K562 (cell line): ENCODE measurements at regions not wholly inside any gene's neighbourhood (a gene's known extent, or its start where the extent isn't known, plus 50 kb on each side); places are given as distances from the start of the nearest gene placed in this dataset.

ENCODE experiments used
- ATAC-seq: fragments of 200-7000 bp; cut with Tn5 transposase; 3 replicates; pipeline ENCODE4 v1.9.1; 2020; ENCODE audit warnings: moderate library complexity
- BruUV-seq: library from RNA; stranded (reverse); fragments of 400-500 nt; replicated peaks from 2 replicates; lab custom pipeline; 2021; lab: Mats Ljungman, UMichigan
- CTCF ChIA-PET: fragments of 300-600 bp; formaldehyde crosslinking; extraction: SDS; loops from one replicate; lab custom pipeline; 2021; ENCODE audit warnings: low intra/inter-chr PET ratio; lab: Yijun Ruan, JAX
- POLR2A ChIA-PET: fragments of 300-600, 350-650 bp; sonication (Branson Sonifier 250); formaldehyde crosslinking; extraction: SDS; loops from one replicate; lab custom pipeline; 2021; ENCODE audit warnings: antibody characterized with exemption, inconsistent platforms; lab: Yijun Ruan, JAX
- DNase-seq, 4 experiments: peaks; one replicate each; pipeline versions ENCODE4 v3.0.0 to v3.0.0-alpha.2; 2011 to 2018; ENCODE audit warnings: low spot score in 3 of 4, mixed read lengths in 3 of 4; ENCODE audit errors: extremely low read depth in 1 of 4
- FAIRE-seq: peaks from 2 replicates; lab custom pipeline; 2011; peaks lifted over from hg19 to GRCh38; lab: Jason Lieb, UNC
- H2AFZ ChIP-seq: 2 replicates; pipeline ENCODE4 v1.6.0; 2011; ENCODE audit warnings: low read depth, low read length, control low read depth, inconsistent platforms
- H3K27ac ChIP-seq: fragments of 200-600 bp; 3 replicates; pipeline ENCODE4 v1.8.0; 2011; ENCODE audit warnings: low read depth, mild to moderate bottlenecking, control low read depth, inconsistent platforms, low read length, moderate library complexity, mixed read lengths; ENCODE audit errors: extremely low read depth
- H3K27me3 ChIP-seq, 2 experiments: fragments of 300-600 bp in 1 of 2; 2 replicates in 1 of 2; 3 replicates in 1 of 2; pipeline versions ENCODE4 v1.6.0 to v1.8.0; 2011; ENCODE audit warnings: inconsistent platforms in 2 of 2, low read length in 2 of 2, mild to moderate bottlenecking in 1 of 2, mixed read lengths in 1 of 2, moderate library complexity in 1 of 2; ENCODE audit not compliant: control insufficient read depth in 2 of 2, insufficient read depth in 2 of 2
- H3K36me3 ChIP-seq: fragments of 300-600 bp; 3 replicates; pipeline ENCODE4 v1.8.0; 2011; ENCODE audit warnings: mild to moderate bottlenecking, low read length, inconsistent platforms; ENCODE audit not compliant: control insufficient read depth, insufficient read depth
- H3K4me1 ChIP-seq, 2 experiments: fragments of 200-600 bp in 1 of 2; replicated peaks in 1 of 2; 2 replicates in 1 of 2; 3 replicates in 1 of 2; pipeline versions ENCODE4 v1.5.1 to v1.8.0; 2011; ENCODE audit warnings: inconsistent platforms in 2 of 2, low read length in 2 of 2, mild to moderate bottlenecking in 1 of 2, mixed read lengths in 1 of 2, moderate library complexity in 1 of 2; ENCODE audit not compliant: control insufficient read depth in 2 of 2, insufficient read depth in 2 of 2
- H3K4me2 ChIP-seq: 2 replicates; pipeline ENCODE4 v1.6.1; 2011; ENCODE audit warnings: low read length, control low read depth, inconsistent platforms, mixed read lengths; ENCODE audit not compliant: insufficient read depth
- H3K4me3 ChIP-seq: fragments of 200-600 bp; sonication (generic), shearing (Covaris generic); 2 replicates; pipeline ENCODE4 v1.5.1; 2016; ENCODE audit warnings: control low read depth, inconsistent platforms
- H3K79me2 ChIP-seq: fragments of 200-600 bp; 3 replicates; pipeline ENCODE4 v1.8.0; 2011; ENCODE audit warnings: low read length, inconsistent platforms; ENCODE audit not compliant: control insufficient read depth, insufficient read depth
- H3K9ac ChIP-seq, 2 experiments: 2 replicates each; pipeline versions ENCODE4 v1.6.0 to v1.6.1; 2011; ENCODE audit warnings: low read depth in 2 of 2, low read length in 2 of 2, control low read depth in 1 of 2, inconsistent platforms in 1 of 2, mild to moderate bottlenecking in 1 of 2, mixed read lengths in 1 of 2; ENCODE audit not compliant: insufficient read depth in 1 of 2
- H3K9me1 ChIP-seq: one replicate; pipeline ENCODE4 v1.6.0; 2011; ENCODE audit warnings: inconsistent platforms, mild to moderate bottlenecking, low read length, moderate library complexity; ENCODE audit not compliant: control insufficient read depth, insufficient read depth
- H3K9me3 ChIP-seq: replicated peaks from 2 replicates; pipeline ENCODE4 v1.5.1; 2011; ENCODE audit warnings: low read depth, low read length, inconsistent platforms; ENCODE audit not compliant: control insufficient read depth, insufficient read depth
- H4K20me1 ChIP-seq: replicated peaks from 2 replicates; pipeline ENCODE4 v1.6.1; 2011; ENCODE audit warnings: low read length, inconsistent platforms, mixed read lengths; ENCODE audit not compliant: control insufficient read depth, insufficient read depth
- MTA2 ChIP-seq: fragments of 450-650 bp; IDR thresholded peaks from 2 replicates; pipeline ENCODE4 v1.6.1; 2016; ENCODE audit warnings: low read depth
- NCOA4 ChIP-seq: fragments of 450-650 bp; IDR thresholded peaks from 2 replicates; pipeline ENCODE4 v1.6.1; 2018; ENCODE audit warnings: mild to moderate bottlenecking; ENCODE audit not compliant: partially characterized antibody
- NCOA6 ChIP-seq: fragments of 450-650 bp; IDR thresholded peaks from 2 replicates; pipeline ENCODE4 v1.6.1; 2017; ENCODE audit warnings: mild to moderate bottlenecking
- NFRKB ChIP-seq: fragments of 450-650 bp; IDR thresholded peaks from 2 replicates; pipeline ENCODE4 v1.6.1; 2016; ENCODE audit warnings: low read depth
- ZNF589 ChIP-seq: fragments of 200-800 bp; sonication (Bioruptor generic); IDR thresholded peaks from 2 replicates; pipeline ENCODE4 v1.6.1; 2016; ENCODE audit warnings: low read depth, missing genetic modification characterization, missing compliant biosample characterization
- ZNF699 ChIP-seq: fragments of 250-450 bp; sonication (Bioruptor Pico); IDR thresholded peaks from 2 replicates; pipeline ENCODE4 v1.8.0; 2021; ENCODE audit warnings: mild to moderate bottlenecking, moderate library complexity; ENCODE audit not compliant: insufficient replicate concordance
- in situ Hi-C: fragments of 300-500 bp; cut with MboI; formaldehyde crosslinking; loops from 4 replicates; pipeline ENCODE4 v1.15.0; 2018; ENCODE audit warnings: inconsistent platforms, mixed read lengths
- intact Hi-C: fragments of 100-400 bp; cut with micrococcal nuclease; formaldehyde crosslinking; loops from 2 replicates; pipeline ENCODE4 v1.14.2; 2022
- TF ChIP-seq, protein P1 (sequence below): sonication (generic); formaldehyde crosslinking; IDR thresholded peaks from 2 replicates; pipeline ENCODE4 v1.8.0; 2023; ENCODE audit warnings: missing genetic modification reagents, mild to moderate bottlenecking, borderline replicate concordance
- TF ChIP-seq, protein P2 (sequence below): sonication (generic); formaldehyde crosslinking; IDR thresholded peaks from 2 replicates; pipeline ENCODE4 v1.8.0; 2023; ENCODE audit warnings: mild to moderate bottlenecking, missing genetic modification reagents
- TF ChIP-seq, protein P3 (sequence below): fragments of 450-650 bp; IDR thresholded peaks from 2 replicates; pipeline ENCODE4 v1.6.1; 2016; ENCODE audit warnings: low read depth, mild to moderate bottlenecking, moderate library complexity
- TF ChIP-seq, protein P4 (sequence below): fragments of 450-650 bp; formaldehyde crosslinking; IDR thresholded peaks from 2 replicates; pipeline ENCODE4 v1.4.0; 2020; ENCODE audit warnings: mild to moderate bottlenecking, moderate library complexity

DNA sequence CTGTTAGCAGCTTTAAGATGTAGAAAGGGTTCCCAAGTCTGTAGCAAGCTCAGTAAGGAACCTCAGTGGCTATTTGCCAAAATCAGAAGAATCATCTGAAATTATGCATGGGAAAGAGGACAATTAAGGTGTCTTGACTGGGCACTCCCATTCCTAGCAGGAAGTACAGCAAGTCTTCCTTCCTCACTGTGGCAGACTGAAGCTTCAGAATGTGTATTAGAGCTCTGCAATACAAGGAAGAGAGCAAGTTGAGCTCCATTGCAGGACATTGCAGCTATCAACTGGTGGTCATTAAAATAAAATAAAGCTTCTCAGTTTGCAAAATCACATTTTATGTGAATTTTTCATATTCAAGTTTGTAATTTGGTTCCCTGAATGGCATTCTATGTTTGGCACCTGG lies 200.5 kb upstream of the CHAC2 start:
- Histone ChIP-seq H3K4me1 (no peaks in the 10 kb centered on the region), H3K9me1 (no peaks in the 10 kb centered on the region), H3K27me3 (peaks cover 0 to 2% of the 10 kb centered on the region in 2 experiments; a peak in 2 of 5 replicates), H3K36me3 (no peaks in the 10 kb centered on the region), H3K27ac (no peak overlapping the region), H3K9me3 (no peaks in the 10 kb centered on the region), H3K79me2 (no peaks in the 10 kb centered on the region), H4K20me1 (no peaks in the 10 kb centered on the region), H3K4me2 (no peak overlapping the region), H3K4me3 (no peak overlapping the region), H2AFZ (no peak overlapping the region), H3K9ac (no peak overlapping the region)
- ChIA-PET POLR2A (no interaction called here), CTCF (no interaction called here)
- in situ Hi-C loops (no loop called here), intact Hi-C loops (no loop called here)
- FAIRE-seq (no peak), ATAC-seq (no peak), DNase-seq (no peak)
- no TSS peak for BruUV-seq
- TF ChIP-seq, protein P1, sequence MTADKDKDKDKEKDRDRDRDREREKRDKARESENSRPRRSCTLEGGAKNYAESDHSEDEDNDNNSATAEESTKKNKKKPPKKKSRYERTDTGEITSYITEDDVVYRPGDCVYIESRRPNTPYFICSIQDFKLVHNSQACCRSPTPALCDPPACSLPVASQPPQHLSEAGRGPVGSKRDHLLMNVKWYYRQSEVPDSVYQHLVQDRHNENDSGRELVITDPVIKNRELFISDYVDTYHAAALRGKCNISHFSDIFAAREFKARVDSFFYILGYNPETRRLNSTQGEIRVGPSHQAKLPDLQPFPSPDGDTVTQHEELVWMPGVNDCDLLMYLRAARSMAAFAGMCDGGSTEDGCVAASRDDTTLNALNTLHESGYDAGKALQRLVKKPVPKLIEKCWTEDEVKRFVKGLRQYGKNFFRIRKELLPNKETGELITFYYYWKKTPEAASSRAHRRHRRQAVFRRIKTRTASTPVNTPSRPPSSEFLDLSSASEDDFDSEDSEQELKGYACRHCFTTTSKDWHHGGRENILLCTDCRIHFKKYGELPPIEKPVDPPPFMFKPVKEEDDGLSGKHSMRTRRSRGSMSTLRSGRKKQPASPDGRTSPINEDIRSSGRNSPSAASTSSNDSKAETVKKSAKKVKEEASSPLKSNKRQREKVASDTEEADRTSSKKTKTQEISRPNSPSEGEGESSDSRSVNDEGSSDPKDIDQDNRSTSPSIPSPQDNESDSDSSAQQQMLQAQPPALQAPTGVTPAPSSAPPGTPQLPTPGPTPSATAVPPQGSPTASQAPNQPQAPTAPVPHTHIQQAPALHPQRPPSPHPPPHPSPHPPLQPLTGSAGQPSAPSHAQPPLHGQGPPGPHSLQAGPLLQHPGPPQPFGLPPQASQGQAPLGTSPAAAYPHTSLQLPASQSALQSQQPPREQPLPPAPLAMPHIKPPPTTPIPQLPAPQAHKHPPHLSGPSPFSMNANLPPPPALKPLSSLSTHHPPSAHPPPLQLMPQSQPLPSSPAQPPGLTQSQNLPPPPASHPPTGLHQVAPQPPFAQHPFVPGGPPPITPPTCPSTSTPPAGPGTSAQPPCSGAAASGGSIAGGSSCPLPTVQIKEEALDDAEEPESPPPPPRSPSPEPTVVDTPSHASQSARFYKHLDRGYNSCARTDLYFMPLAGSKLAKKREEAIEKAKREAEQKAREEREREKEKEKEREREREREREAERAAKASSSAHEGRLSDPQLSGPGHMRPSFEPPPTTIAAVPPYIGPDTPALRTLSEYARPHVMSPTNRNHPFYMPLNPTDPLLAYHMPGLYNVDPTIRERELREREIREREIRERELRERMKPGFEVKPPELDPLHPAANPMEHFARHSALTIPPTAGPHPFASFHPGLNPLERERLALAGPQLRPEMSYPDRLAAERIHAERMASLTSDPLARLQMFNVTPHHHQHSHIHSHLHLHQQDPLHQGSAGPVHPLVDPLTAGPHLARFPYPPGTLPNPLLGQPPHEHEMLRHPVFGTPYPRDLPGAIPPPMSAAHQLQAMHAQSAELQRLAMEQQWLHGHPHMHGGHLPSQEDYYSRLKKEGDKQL: no peak
- TF ChIP-seq NCOA6: no peak
- TF ChIP-seq, protein P2, sequence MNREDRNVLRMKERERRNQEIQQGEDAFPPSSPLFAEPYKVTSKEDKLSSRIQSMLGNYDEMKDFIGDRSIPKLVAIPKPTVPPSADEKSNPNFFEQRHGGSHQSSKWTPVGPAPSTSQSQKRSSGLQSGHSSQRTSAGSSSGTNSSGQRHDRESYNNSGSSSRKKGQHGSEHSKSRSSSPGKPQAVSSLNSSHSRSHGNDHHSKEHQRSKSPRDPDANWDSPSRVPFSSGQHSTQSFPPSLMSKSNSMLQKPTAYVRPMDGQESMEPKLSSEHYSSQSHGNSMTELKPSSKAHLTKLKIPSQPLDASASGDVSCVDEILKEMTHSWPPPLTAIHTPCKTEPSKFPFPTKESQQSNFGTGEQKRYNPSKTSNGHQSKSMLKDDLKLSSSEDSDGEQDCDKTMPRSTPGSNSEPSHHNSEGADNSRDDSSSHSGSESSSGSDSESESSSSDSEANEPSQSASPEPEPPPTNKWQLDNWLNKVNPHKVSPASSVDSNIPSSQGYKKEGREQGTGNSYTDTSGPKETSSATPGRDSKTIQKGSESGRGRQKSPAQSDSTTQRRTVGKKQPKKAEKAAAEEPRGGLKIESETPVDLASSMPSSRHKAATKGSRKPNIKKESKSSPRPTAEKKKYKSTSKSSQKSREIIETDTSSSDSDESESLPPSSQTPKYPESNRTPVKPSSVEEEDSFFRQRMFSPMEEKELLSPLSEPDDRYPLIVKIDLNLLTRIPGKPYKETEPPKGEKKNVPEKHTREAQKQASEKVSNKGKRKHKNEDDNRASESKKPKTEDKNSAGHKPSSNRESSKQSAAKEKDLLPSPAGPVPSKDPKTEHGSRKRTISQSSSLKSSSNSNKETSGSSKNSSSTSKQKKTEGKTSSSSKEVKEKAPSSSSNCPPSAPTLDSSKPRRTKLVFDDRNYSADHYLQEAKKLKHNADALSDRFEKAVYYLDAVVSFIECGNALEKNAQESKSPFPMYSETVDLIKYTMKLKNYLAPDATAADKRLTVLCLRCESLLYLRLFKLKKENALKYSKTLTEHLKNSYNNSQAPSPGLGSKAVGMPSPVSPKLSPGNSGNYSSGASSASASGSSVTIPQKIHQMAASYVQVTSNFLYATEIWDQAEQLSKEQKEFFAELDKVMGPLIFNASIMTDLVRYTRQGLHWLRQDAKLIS (CRISPR knock-in tag): no peak
- TF ChIP-seq ZNF699 (CRISPR knock-in tag): no peak
- no peak for TF ChIP-seq MTA2
- TF ChIP-seq, protein P3, sequence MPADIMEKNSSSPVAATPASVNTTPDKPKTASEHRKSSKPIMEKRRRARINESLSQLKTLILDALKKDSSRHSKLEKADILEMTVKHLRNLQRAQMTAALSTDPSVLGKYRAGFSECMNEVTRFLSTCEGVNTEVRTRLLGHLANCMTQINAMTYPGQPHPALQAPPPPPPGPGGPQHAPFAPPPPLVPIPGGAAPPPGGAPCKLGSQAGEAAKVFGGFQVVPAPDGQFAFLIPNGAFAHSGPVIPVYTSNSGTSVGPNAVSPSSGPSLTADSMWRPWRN: no peak
- TF ChIP-seq NCOA4: no peak
- TF ChIP-seq, protein P4, sequence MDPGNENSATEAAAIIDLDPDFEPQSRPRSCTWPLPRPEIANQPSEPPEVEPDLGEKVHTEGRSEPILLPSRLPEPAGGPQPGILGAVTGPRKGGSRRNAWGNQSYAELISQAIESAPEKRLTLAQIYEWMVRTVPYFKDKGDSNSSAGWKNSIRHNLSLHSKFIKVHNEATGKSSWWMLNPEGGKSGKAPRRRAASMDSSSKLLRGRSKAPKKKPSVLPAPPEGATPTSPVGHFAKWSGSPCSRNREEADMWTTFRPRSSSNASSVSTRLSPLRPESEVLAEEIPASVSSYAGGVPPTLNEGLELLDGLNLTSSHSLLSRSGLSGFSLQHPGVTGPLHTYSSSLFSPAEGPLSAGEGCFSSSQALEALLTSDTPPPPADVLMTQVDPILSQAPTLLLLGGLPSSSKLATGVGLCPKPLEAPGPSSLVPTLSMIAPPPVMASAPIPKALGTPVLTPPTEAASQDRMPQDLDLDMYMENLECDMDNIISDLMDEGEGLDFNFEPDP (CRISPR knock-in tag): no peak
- TF ChIP-seq NFRKB: no peak
- no peak for TF ChIP-seq ZNF589 (CRISPR knock-in tag)
